DMS53 treated with DMSO at 0.1 percent for 48 hours (cell line): ENCODE measurements at regions not wholly inside any gene's neighbourhood (a gene's known extent, or its start where the extent isn't known, plus 50 kb on each side); places are given as distances from the start of the nearest gene placed in this dataset.

ENCODE experiments used
- DNase-seq: peaks from one replicate; lab custom pipeline; 2025; ENCODE audit not compliant: unreplicated experiment; lab: John Stamatoyannopoulos, UW

- DNase-seq = no peak
These were observed 157.6 kb downstream of the DCK start for GRCh38 chr4:71151054-71151453.

- DNase-seq = no peak
These were observed 163.2 kb downstream of the DCK start for GRCh38 chr4:71156616-71157015.

GRCh38 chr4:71162386-71162785 is 168.9 kb downstream of the DCK start:
- DNase-seq = no peak

- DNase-seq = no peak
These were observed 169.9 kb downstream of the DCK start for GRCh38 chr4:71163317-71163716.

DNA sequence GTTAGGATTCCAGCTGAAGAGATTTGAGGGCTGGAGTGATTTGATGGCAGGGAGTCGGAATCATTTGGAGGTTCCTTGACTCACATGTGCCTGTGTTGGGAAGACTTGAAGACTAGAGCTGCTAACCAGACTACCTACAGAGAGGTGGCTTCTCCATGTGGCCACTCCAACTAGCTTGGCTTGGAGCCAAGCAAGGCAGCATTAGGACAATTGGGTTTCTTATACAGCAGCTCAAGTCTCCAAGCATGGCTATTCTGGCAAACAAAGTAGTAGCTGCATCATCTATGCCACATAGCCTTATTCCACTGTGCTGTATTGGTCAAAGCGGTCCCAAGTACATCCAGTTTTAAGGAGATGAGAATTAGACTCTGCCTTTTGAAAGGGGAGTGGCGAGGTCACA is 171.7 kb upstream of the SLC4A4 start:
- no peak for DNase-seq

GRCh38 chr4:71171592-71171991 is 167.2 kb upstream of the SLC4A4 start:
- no peak for DNase-seq

GRCh38 chr4:71181332-71181731 is 157.5 kb upstream of the SLC4A4 start:
- no peak for DNase-seq

DNA sequence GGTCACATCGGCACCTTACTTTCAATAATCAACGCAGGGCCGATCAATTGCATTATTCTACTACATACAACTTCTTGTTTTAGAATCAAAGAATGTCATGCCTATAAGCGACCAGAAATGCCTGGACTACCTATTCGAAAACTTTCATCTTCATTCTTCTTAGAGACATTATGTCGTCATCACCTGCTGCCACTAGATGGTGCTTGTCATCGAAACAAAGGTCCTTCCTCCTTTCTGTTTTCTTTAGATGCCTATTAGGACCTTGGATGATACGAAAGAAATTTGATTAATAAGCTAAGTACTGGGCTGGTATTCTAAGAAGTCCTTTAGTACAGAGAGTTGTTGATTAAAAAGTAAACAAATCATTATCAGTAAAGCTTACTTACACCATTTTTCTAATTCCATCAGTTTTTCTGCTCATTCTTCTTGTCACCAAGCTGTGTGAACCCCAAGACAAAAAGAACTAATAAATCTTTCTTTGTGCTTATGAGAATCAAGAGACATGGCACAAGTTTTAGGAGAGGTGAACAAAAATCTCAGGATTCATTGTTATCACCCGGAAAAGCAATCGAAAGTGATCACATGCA is 154.5 kb upstream of the SLC4A4 start:
- peak; percentile 37 for DNase-seq

GRCh38 chr4:71185037-71185436 is 153.8 kb upstream of the SLC4A4 start:
- no peak for DNase-seq

- no peak for DNase-seq
These were observed 152.6 kb upstream of the SLC4A4 start for GRCh38 chr4:71186257-71186565.

DNA sequence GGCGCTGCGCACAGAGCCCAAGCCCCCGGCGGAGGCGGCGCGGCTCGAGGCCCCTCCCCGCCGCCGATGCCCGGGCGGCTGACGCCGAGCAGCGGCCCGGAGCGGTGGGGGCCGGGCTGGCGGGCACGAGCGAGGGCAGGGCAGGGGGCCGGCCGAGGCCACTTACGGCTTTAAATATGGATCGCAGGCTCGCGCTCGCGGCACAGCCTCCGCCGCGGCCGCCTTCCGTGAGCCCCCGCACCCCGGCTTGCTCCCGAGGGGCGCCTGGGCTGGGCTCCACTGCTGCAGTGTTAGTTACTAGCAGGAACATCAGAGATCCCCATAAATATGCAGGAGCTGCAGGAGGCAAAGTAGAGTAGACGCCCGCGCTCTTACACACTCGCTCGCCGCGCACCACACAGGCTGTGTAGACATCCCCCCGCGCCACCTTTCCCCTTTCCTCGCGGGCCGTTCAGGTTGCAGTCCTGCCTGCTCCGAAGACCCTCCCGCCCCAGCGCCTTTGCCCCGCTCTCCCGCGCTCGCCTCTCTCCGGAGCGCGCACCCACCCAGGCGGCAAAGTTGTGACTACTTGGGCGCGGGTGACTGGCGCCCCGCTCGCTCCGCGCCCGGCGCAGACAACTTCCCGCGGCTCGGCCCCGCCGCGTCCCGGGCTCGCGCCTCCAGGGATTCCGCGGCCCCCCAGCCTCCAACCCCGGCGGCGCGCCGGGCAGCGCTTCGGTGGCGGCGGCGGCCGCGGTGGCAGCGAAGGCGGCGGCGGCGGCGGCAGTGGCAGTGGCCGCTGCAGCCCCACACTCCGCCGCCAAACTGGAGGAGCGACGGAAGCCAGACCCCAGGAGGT is 152.0 kb upstream of the SLC4A4 start:
- DNase-seq = no peak

GRCh38 chr4:71187404-71188155 is 151.2 kb upstream of the SLC4A4 start:
- peak; percentile 8 for DNase-seq

- no peak for DNase-seq
These were observed 150.6 kb upstream of the SLC4A4 start for GRCh38 chr4:71188156-71188640.

- DNase-seq = no peak
These were observed 149.9 kb upstream of the SLC4A4 start for GRCh38 chr4:71188951-71189350.

DNA sequence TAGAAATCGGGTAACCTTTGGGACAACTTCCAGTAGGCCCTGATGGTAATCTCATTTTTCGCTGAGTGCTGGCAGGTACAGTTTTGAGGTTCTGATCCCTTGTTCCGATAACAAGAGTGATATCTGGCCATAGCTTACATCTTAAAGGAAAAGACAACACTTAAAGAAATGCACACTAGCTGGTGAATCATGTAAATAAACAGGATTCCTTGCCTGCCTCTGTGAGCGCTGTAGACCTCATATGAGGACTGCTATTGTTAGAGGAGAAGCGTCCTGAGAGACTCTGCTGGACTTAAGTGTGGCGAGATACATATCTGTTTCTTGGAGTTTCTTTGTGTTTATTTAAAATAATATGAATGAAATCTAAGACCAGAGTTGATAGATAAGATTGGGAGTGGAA is 149.3 kb upstream of the SLC4A4 start:
- no peak for DNase-seq

DNA sequence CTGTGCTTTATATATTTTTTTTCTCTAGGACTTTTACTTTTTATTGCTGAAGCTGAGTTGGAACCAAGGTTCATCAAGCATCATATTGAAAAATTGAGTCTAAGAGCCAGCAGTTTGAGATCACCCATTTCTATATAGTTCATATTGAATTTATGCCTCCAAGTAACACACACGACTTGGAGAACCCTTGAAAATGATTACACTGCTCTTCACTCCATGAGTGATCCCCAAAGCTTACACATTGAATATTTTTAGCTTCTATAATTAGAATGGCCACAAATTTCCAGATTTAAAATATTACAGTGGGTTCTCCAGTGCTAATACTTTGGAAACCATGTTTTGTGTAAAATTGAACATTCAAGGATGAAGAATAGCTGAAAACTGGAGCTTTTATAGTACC is 144.4 kb upstream of the SLC4A4 start:
- DNase-seq = no peak

GRCh38 chr4:71195924-71196323 is 142.9 kb upstream of the SLC4A4 start:
- DNase-seq = no peak

- DNase-seq = no peak
These were observed 139.9 kb upstream of the SLC4A4 start for GRCh38 chr4:71198958-71199357.

GRCh38 chr4:71201057-71201456 is 137.8 kb upstream of the SLC4A4 start:
- no peak for DNase-seq

DNA sequence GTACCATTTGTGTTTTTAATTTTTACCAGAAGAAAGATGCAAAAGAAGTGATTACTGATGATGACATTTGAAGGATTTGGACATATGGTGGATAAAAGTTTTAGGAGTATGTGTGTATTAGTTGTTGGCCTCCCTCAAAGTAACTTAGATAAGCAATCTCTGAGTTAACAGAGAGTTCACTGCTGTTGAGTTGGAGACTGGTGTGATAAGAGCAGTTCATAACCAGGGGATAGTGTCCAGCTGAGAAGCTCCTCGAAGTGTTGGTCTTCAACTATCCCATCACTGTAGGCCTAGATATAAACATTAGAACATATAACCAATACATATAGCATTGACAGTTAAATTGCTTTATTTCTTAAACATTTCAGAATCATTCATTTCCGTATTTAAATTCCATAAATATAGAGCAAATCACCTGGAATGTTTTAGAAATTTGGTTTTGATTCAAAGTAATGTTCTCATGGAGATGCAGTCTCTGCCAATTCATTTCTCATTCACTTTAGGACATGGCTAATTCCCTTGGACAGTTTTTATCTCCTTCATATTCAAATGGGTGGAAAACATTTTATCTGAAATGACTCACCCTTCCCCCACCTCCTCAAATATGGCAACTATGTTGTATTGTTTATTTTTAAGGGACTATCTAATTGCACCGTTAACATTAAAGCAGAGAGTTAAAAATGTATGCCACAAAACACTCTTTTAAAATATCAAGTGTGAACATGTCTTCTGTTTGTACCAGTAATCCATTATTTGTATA is 136.8 kb upstream of the SLC4A4 start:
- no peak for DNase-seq

- no peak for DNase-seq
These were observed 136.1 kb upstream of the SLC4A4 start for GRCh38 chr4:71202705-71203104.
